ENCODE measurements at regions not wholly inside any gene's neighbourhood (a gene's known extent, or its start where the extent isn't known, plus 50 kb on each side); places are given as distances from the start of the nearest gene placed in this dataset.

DNA sequence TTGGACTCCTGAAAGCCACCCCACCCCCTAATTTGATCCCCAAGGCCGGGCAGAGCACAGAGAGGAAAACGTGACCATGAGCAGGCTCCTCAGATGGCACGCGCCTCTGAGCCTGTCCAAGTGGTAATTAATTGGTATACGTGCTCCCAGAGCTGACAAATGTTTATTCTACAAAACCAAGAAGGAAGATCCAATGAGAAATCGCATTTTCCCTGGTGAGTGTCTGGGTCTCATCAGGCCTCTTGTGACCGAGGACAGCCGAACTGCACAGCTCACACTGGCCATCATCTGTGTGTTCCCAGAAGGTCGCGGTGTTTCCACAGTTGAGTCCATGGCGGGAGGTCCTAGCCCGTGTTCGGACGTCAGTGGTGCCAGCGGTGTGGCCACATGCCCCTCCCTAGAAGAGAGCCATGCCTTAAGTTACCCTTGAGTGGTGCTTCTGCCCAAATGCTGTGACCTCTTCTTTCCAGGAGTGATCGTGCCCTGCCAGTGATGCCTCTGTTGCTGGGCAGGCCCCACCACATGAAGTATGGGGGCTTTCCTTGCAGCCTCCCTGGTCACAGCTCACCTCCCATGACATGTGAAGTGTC lies 317.5 kb upstream of the RTL1 start:
- TF ChIP-seq, protein P1, sequence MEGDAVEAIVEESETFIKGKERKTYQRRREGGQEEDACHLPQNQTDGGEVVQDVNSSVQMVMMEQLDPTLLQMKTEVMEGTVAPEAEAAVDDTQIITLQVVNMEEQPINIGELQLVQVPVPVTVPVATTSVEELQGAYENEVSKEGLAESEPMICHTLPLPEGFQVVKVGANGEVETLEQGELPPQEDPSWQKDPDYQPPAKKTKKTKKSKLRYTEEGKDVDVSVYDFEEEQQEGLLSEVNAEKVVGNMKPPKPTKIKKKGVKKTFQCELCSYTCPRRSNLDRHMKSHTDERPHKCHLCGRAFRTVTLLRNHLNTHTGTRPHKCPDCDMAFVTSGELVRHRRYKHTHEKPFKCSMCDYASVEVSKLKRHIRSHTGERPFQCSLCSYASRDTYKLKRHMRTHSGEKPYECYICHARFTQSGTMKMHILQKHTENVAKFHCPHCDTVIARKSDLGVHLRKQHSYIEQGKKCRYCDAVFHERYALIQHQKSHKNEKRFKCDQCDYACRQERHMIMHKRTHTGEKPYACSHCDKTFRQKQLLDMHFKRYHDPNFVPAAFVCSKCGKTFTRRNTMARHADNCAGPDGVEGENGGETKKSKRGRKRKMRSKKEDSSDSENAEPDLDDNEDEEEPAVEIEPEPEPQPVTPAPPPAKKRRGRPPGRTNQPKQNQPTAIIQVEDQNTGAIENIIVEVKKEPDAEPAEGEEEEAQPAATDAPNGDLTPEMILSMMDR (conservative IDR thresholded peaks at IDR 0.05; ENCODE audit: low read length) = no peak
- no peak for TF ChIP-seq EZH2phosphoT487 (IDR thresholded peaks at IDR 0.05; ENCODE audit: borderline replicate concordance, low read depth, low read length)

Data from OCI-LY7 (cell line).